CD4-positive, alpha-beta T cell treated with Interferon gamma for 1 hour (primary cell): ENCODE measurements at regions not wholly inside any gene's neighbourhood (a gene's known extent, or its start where the extent isn't known, plus 50 kb on each side); places are given as distances from the start of the nearest gene placed in this dataset.
A peak's percentile ranks its signal among the peaks of the same experiment; 100 is the strongest.
"Not testable (repeated sequence)": the region's sequence is repeated elsewhere in the genome, so short reads cannot be mapped to it uniquely, and the experiment has no call there.

Experiments
- DNase-seq: peaks from one replicate; pipeline ENCODE4 v3.0.0-alpha.2; 2020

DNA sequence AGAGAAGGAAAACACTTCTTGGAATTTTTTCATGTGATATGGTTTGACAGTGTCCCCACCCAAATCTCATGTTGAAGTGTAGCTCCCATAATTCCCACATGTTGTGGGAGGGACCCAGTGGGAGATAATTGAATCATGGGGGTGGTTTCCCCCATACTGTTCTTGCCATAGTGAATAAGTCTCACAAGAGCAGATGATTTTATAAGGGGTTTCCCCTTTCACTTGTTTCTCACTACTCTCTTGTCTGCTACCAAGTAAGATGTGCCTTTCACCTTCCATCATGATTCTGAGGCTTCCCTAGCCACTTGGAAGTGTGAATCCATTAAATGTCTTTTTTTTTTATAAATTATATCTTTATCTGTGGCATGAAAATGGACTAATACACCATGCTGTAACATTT, 250.7 kb downstream of the LPIN1 start:
- DNase-seq = no peak

DNA sequence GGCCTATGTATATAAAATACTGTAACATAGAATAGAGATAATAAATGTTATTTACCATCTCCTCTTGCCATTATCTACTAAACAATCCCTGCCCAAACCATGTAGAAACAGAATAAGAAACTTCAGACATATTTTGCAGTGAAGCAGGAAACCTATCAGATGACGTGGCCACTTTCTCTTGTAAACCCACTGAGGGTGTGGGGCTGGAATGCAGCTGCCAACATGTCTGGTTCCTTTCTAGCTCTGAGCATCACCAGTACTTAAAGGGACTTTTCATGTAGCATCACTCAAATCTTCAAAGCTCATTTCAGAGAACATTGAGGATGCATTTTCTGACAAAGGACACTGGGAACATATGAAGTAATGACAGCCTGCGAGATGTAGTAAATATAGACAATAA, 251.8 kb downstream of the LPIN1 start:
- DNase-seq = no peak

DNA sequence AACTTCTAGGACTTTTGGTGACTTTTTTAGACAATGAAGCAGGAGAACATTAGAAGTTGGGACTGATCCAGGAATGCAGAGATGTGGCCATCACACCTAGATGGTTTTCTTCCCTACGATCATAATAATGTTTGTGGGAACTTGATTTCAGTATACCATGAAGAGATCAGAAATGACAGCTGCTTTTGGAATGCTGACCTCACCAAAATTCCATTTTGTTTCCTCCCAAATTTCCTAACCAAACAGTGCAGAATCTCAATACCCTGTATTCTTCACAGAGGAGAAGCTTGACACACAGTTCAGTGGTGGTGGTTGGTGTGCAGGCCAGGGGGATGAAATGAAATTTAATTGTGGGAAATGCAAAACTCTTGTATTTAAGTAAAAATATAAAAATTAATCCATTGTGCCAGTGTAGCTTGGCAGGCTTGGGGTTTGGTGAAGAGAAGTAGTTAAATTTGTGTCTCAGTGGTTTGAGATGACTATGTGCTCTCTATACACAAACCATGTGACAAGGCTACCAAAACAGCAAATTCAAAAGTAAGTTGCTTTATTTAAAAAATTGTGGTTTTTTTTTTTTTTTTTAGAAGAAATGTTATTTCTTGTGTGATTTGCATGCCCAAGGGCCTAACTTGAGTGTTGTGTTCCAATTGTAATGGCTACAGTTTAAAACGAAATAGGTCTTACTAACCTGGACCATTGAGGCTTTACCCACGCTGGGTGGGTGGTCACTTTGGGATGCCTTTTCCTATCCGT, 252.4 kb downstream of the LPIN1 start:
- no peak for DNase-seq

DNA sequence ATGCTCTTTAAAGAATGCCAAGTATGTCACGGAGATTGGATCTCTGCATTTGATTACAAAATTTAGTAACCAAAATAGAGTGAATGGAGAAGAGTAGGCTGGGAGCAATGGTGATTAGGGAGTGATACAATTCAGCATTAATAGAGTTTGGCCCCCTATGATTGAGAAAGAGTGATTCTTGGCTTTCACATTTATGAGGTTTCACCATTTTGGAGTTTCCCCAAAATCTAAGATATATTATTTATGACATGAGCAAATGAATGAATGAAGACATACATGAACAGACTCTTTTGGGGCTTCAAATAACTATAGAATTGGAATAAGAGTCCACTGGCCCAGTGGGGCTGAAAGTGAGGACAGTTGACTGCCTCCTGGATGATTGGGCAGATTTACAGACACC, 255.2 kb downstream of the LPIN1 start:
- no peak for DNase-seq

DNA sequence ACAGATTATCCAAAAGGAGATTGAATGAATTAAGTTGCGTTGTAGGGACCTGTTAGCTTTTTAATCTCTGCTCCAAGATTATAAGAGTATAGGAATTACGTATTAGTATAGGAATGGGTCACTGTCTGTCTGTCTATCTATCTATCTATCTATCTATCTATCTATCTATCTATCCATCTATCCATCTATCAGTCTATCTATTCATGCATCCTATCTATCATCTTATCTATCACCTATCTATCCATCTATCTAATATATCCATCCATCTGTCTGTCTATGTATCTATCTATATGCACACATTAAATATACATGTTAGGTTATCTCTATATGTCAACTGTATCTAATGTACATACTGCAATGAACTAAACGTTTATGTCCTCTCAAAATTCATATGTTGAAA, 255.8 kb downstream of the LPIN1 start:
- DNase-seq = no peak

DNA sequence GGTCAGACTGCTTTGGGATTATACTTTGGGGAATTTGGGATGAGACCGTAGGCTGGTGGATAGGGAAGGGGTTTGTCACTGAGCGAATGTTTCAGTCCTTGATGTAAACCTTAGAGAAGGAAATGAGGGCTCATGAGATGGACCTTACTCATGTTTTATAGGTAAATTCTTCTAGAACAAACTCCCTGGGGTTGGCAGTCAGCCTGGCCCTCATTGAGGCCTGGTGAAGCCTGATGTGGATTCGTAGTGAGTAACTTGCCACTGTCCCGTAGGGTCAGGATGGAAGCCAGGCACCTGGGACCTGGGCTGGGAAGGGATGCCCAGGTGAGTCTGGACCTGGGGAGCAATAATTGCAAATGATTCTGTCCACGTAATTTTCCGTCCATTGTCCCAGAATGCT, 258.3 kb downstream of the LPIN1 start:
- no peak for DNase-seq

DNA sequence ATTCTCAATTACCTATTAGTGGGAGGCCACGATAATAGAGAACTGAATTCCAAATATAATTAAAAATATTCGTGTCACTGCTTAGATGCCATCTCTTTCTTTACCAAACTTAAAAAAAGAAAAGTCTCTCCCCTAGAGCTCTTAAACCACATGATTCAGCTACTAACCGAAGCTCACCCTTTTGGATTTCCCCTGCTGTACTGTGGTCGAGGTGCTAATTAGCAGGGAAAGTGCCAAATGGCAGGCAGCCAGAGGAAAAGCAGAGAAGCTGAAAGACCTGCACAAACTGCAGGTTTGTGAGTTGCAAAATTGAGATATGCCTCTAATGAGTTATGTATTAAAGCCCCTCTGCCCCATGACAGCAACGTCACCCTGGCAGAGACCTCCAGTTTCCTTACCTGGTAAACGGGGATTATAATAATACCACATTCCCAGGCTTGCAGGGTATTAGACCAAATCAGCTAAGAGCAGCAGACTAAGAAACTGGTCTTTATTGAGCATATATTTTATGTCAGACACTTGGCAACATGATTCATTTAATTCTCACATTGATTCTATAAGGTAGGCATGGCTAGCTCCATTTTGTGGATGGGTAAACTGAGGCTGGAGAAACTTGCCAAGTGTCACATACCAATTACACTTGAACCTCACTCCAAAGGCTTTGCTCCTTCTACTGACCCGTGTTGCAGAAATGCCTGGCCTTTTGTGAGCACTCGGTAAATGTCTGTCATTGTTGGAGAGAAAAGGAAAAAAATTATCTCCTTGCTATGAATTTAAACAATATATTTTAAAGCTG, 259.7 kb downstream of the LPIN1 start:
- DNase-seq = peak; percentile 58

DNA sequence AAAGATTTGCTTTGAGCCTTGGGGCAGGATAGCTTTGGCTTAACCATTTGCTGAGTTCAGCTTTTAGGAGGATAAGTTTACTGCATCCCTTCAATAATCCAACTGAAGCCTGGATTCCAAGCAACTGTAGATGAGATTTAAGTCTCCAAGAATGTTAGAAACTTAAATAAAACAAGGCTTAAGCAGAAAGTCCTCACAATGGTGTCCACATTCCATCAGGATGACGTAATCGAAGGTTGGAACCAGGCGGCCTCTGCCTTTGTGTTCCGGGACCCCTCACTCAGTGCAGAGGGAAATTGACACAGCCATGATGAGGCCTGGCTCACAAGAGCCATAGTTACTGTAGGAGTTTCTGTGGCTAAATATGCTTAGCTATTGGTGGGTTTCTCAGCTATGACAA, 260.4 kb downstream of the LPIN1 start:
- DNase-seq = no peak

DNA sequence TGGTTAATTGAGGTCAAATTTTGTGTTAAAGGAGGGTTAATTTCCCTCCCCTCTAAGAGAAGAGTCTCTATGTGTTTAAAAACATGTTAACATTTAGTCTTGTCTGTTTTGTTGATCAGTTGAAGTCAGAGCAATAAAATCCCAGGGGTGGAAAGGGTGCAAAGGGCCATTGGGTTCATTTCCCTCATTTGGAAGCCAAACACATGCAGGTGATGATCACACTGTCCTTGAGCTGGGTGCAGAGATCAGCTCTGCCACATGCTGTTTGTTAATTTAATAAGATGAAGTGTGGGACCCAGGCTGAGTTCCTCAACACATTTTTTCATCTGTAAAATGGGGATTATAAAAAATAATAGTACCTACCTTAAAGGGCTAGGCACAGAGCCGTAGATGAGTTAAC, 260.9 kb downstream of the LPIN1 start:
- DNase-seq = no peak

DNA sequence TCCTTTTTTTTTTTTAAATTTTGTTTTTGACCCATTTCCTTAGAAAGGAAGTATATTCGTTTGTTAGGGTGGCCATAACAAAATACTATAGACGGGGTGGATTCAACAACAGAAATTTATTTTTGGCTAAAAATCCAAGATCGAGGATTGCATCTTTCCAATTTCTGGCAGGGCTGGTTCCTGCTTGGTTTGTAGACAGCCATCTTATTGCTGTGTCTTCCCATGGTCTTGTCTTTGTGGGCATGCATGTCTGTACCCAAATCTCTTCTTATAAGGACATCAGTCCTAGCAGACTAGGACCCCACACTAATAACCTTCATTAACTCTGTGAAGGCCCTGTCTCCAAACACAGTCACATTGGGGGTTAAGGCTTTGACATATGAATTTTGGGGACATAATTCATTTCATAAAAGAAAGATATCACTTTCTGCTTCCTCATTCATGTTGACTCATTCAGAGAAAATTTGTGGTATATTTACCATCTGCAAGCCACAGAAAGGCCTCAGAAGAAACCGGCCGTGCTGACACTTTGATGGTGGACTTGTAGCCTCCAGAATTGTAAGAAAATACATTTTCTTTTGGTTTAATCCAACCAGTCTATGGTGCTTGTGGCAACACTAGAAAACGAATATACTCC, 262.1 kb downstream of the LPIN1 start:
- no peak for DNase-seq

DNA sequence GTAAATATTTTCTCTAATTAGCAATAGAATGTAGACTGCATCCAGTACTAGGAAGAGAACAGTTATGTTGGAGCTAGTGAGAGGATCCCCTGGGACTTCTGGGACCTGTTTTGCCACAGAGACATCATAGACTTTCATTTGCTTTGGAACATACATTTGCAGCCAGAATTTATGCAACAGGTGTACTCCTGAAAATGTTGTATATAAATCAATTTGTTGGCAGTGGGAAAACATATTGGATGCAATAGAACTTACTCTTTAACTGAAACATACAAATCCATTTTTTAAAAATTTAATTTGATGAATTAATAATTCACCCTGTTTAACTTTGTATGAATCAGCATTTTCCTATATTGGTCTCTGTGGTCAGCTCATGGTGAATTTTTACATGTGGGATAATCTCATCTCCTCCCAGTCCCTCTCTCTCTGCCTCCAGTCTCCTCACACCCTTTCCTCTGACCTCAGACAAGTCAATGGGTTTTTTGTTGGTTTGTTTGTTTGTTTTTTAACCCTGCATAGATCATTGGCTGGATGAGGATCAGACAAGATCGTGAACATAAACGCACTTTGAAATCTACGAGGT, 263.0 kb downstream of the LPIN1 start:
- no peak for DNase-seq

DNA sequence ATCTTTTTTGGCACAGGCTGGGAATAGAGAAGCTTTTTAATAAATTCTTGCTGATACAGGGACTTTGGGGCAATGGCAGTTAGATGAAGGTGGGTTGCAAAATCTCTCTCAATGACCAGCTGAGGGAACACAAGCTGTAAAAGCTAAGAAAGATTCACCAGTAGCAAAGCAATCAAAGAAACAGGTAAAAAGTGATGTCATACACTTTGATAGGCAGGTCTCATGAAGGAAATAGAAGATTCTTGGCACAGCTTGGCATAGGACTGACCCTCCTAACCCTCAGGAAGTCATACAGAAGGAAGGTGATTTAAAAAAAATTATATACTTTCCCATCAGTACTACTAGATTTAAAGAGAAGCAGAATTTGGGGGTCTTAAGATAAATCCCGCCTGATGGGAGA, 263.6 kb downstream of the LPIN1 start:
- DNase-seq = no peak

DNA sequence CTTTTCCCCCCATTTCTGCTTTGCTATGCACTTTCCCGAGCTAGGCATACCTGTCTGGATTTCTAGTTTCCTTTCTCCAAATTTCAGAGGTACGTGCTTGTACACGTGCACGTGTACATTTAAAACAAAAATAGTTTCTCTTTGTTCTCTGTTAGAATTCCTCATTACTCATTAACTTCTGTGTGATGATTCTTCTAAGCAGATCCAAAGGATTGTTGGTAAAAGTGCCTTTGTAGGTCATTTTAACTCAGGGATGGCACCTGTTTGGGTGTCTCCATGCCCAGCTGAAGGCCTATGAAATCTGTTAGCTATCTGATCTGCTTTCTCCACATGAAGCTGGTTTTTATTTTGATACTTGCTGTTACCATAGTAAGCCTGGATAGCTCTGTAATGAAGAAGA, 264.3 kb downstream of the LPIN1 start:
- DNase-seq = no peak

DNA sequence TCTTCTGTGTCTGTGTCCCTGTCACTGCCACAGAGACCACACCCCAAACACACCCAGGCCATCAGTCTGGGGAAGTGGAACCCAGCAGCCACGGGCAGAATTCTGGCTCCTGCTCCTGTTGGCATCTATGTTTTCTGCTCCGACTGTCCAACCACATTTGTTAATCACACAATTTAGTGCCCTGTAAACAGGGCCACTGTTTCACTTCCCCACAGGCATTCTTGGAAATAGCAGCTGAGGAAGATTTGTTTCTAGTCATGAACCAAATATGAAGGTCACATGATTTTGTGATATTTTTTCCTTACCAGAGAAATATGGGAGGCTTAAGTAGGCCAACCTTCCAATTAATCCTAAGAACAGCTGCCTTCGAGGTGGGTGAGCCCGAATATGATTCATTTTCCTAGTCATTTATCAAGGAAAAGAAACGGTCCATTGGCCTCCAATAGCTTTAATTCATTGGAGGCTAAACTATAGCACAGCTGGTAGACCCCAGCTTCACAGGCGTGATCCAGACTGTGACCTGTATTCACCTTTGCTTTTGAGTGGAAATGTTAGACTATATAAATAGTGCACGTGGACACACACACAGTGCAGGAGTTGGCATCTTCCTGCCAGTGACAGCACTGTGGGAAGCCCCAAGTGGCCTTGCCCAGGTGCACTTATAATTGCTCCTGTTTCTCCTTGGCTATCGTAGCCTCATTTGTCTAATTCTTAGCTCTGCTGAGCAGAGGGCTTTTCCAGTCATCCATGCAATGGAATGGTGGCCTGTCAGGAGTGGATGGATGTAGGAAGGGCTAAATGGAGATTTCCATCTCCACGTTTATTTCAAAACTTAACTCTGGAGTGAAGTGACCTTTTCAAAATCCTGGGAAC, 267.9 kb downstream of the LPIN1 start:
- DNase-seq = peak; percentile 47

DNA sequence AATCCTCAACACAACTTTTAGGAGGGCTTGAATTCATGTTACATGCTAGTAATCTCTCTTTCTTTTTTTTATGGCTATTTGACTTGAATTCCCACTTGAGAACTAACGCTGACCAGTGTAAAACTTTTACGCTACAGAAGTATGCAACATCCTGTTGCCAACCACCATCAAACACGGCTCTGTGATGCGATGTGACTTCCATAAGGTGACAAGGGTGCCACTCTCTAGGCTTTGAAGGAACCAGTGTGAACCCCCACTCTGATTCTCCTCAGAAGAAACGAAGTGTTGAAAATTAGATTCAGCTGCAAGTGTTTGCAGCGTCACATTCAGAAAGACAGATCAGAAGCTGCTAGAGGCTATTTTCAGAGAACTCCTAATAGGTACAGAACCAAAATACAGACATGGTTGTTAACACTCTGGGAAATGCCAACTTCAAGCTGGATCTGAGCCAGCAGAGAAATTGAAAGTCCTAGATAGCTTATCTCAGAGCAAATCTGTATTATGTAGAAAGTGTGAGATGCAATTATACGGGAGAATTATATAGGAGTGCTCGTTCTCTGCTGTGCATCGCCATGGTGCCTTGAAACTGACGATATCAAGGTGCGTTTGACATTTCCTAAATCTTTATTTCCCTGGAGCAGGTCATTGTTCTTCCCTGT, 271.2 kb downstream of the LPIN1 start:
- DNase-seq = no peak

DNA sequence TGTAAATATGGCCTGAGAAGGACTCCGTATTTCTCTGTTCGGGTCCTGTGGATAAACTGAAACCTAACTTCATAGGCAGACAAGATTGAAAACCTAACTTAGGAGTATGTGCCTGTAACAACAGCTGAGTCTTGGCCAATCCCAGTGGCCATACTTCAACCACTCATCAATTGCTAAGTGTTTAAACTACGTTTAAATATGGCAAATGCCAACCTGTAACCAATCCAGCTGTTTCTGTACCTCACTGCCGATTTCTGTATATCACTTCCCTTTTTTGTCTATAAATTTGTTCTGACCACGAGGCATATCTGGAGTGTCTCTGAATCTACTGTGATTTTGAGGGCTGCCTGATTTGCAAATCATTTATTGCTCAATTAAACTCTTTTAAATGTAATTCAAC, 272.3 kb downstream of the LPIN1 start:
- not testable (repeated sequence) for DNase-seq

DNA sequence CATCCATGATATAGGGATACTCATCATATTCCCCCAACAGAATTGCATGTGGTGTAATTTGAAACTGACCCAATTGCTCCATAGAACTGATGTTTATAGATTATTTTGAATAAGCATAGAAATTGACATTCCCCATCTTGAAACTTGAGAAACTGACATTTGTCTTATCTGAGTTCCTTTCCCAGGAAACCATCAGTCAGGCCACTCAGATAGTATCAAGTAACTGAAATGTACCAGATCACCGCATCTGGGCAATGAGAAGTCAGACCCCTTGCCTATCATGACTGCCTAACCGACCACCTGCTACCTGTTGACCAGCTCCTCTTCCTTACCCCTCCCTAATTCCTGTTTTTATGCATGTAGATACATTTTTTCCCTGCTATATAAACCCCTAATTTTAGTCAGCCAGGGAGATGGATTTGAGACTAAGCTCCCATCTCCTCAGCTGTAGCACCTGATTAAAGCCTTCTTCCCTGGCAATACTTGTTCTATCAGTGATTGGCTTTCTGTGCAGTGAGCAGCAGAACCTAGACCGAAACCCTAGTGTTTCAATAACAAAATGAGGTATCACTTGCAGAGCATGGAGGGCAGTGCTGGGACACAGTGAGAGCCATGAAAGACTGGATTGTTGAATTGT, 274.5 kb downstream of the LPIN1 start:
- DNase-seq = no peak

DNA sequence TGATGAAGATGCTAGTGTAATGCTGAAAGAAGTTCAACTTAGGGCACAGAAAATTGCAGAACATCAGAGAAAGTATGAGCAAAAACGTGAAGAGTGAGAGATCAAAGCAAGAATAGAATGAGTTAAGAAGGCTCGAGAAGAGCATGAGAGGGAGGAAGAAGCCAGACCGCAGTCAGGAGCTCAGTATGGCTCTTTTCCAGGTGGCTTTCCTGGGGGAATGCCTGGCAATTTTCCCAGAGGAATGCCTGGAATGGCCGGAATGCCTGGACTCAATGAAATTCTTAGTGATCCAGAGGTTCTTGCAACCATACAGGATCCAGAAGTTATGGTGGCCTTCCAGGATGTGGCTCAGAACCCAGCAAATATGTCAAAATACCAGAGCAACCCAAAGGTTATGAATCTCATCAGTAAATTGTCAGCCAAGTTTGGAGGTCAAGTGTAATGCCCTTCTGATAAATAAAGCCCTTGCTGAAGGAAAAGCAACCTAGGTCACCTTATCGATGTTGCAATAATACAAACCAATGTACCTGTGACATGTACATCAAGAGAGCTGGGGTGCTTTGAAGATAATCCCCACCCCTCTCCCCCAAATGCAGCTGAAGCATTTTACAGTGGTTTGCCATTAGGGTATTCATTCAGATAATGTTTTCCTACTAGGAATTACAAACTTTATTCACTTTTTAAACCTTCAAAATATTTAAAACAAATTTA, 277.9 kb downstream of the LPIN1 start:
- not testable (repeated sequence) for DNase-seq

DNA sequence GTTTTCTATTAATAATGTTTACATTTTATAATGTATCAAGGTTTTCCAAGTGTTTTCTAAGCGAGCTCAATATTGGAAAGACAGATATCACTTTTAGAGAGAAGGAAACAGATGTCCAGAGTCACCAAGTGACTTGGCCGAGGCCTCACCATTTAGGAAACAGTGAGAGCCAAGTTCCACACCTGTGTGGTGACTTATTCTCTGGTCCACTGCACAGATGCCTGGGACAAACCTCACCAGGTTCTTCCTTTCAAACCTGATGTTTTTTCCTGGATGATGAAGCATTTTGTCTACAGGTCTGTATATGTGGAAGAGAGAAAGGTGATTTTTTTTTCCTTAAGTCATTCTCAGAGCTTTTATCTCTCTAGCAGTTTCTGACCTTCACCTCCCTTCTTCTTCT, 280.7 kb downstream of the LPIN1 start:
- no peak for DNase-seq

DNA sequence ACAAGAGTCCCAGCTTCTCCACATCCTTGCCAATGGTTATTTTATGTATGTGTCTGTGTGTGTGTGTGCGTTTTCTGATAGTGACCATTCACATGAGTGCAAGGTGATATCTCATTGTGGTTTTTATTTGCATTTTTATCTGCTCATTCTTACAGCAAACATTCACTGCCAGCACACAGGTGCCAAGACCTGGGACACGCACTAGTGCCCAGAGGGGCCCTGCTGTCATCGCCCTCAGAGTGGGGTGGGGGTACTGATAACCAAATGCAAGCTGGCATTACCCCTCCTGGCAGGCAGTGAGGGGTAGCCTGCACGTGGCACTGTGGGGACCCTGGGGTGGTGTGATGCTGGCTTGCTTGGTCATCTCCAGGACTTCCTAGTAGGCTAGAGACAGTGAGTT, 285.4 kb downstream of the LPIN1 start:
- no peak for DNase-seq

DNA sequence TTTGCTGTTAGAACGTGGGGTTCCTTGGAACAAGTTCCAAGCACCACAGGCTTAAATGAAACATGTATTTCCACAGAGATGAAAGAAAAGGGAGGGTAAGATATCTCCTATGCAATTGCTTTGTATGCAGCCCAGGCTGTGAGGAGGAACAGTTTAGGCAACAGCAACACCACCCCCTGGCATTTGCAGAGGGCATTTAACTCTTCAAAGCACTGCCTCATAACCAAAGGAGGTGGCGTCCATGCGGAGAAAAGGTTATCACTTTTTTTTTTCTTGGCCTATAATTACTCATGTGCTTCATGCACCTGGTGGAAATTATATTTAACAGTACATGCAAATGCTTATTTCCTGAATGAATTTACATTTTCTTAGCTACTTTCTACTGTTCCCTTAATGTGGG, 286.0 kb downstream of the LPIN1 start:
- DNase-seq = peak; percentile 57
